Testis (tissue), 2 donors: ENCODE measurements at regions not wholly inside any gene's neighbourhood (a gene's known extent, or its start where the extent isn't known, plus 50 kb on each side); places are given as distances from the start of the nearest gene placed in this dataset.

Source experiments
- DNase-seq: peaks from one replicate; pipeline ENCODE4 v3.0.0-alpha.2; 2019
- H3K27ac ChIP-seq, 2 donors: fragments of 200-600 bp; sonication (generic); one replicate each; pipeline ENCODE4 v1.5.1; 2019
- H3K27me3 ChIP-seq: fragments of 200-600 bp; sonication (generic); one replicate; pipeline ENCODE4 v1.5.1; 2019
- H3K36me3 ChIP-seq: fragments of 200-600 bp; sonication (generic); one replicate; pipeline ENCODE4 v1.5.1; 2017; ENCODE audit warnings: low read depth; ENCODE audit errors: missing control alignments
- H3K4me1 ChIP-seq: fragments of 200-600 bp; sonication (generic); one replicate; pipeline ENCODE4 v1.5.1; 2019
- H3K4me3 ChIP-seq, 2 donors: fragments of 200-600 bp; sonication (generic); one replicate each; pipeline ENCODE4 v1.5.1; 2017 to 2019
- H3K9me3 ChIP-seq: fragments of 200-600 bp; sonication (generic); one replicate; pipeline ENCODE4 v1.5.1; 2017
- CTCF ChIP-seq, 3 experiments: fragments of 450-650 bp in 2 of 3; fragments of 200-600 bp in 1 of 3; sonication (generic) in 1 of 3; IDR thresholded peaks; one replicate each; pipeline ENCODE4 v1.5.1; 2016 to 2019; ENCODE audit warnings: antibody characterized with exemption in 3 of 3, mild to moderate bottlenecking in 2 of 3, moderate library complexity in 1 of 3
- POLR2A ChIP-seq: fragments of 450-650 bp; IDR thresholded peaks from one replicate; pipeline ENCODE4 v1.6.1; 2017; ENCODE audit warnings: antibody characterized with exemption, mild to moderate bottlenecking, moderate library complexity
- WGBS, 2 donors: methylation state at CpG; one replicate each; pipeline ENCODE4 v1.1.5; 2018; 5-methylcytosine and 5-hydroxymethylcytosine counted together
- intact Hi-C: fragments of 100-400 bp; cut with DNase I; formaldehyde crosslinking; loops from one replicate; pipeline ENCODE4 v1.15.1; 2023; ENCODE audit warnings: low total_unique reads

- H3K4me1 ChIP-seq, result no peaks in the 10 kb centered on the region
- H3K4me3 ChIP-seq, result no peak overlapping the region
- intact Hi-C loops, result no loop called here
- no peak for TF ChIP-seq POLR2A
- no peak for TF ChIP-seq CTCF (IDR thresholded peaks at IDR 0.05)
- DNase-seq, result no peak
- no peaks in the 10 kb centered on the region for H3K27me3 ChIP-seq
- WGBS, 2 donors, result 19 to 38% methylated on average over 3 of the region's 3 CpGs
- no peak overlapping the region for H3K27ac ChIP-seq
- no peaks in the 10 kb centered on the region for H3K9me3 ChIP-seq
- no peaks in the 10 kb centered on the region for H3K36me3 ChIP-seq
Measured at GRCh38 chr5:163760498-163760897, 255.1 kb downstream of the MAT2B start.

- TF ChIP-seq CTCF (IDR thresholded peaks at IDR 0.05), result no peak
- TF ChIP-seq POLR2A, result no peak
- H3K4me3 ChIP-seq, result no peak overlapping the region
- H3K27me3 ChIP-seq, result no peaks in the 10 kb centered on the region
- intact Hi-C loops, result no loop called here
- H3K9me3 ChIP-seq, result no peaks in the 10 kb centered on the region
- no peak overlapping the region for H3K27ac ChIP-seq
- no peaks in the 10 kb centered on the region for H3K4me1 ChIP-seq
- no peaks in the 10 kb centered on the region for H3K36me3 ChIP-seq
- WGBS, 2 donors, result 64 to 74% methylated on average over 8 of the region's 8 CpGs
- DNase-seq, result no peak
Measured at GRCh38 chr5:163766936-163767670, 261.7 kb downstream of the MAT2B start.

- no peaks in the 10 kb centered on the region for H3K36me3 ChIP-seq
- 40 to 52% methylated on average over 2 of the region's 2 CpGs for WGBS, 2 donors
- no peak overlapping the region for H3K27ac ChIP-seq
- H3K9me3 ChIP-seq, result no peaks in the 10 kb centered on the region
- no peak overlapping the region for H3K4me3 ChIP-seq
- DNase-seq, result no peak
- no peaks in the 10 kb centered on the region for H3K4me1 ChIP-seq
- intact Hi-C loops, result no loop called here
- TF ChIP-seq POLR2A (no peak), CTCF (IDR thresholded peaks at IDR 0.05) (no peak)
- H3K27me3 ChIP-seq, result no peaks in the 10 kb centered on the region
Measured at GRCh38 chr5:163770625-163771024, 265.2 kb downstream of the MAT2B start.

GRCh38 chr5:163772241-163772640 lies 266.8 kb downstream of the MAT2B start:
- Histone ChIP-seq H3K27ac (no peak overlapping the region), H3K4me3 (no peak overlapping the region), H3K9me3 (no peaks in the 10 kb centered on the region), H3K4me1 (no peaks in the 10 kb centered on the region), H3K36me3 (no peaks in the 10 kb centered on the region), H3K27me3 (no peaks in the 10 kb centered on the region)
- TF ChIP-seq POLR2A (no peak), CTCF (IDR thresholded peaks at IDR 0.05) (no peak)
- whole genome bisulfite sequencing, 2 donors, result 92 to 96% methylated on average over 1 of the region's 1 CpG
- DNase-seq, result no peak
- intact Hi-C loops, result no loop called here

- Histone ChIP-seq H3K36me3 (no peaks in the 10 kb centered on the region), H3K27ac (no peak overlapping the region), H3K9me3 (no peaks in the 10 kb centered on the region), H3K4me1 (no peaks in the 10 kb centered on the region), H3K27me3 (no peaks in the 10 kb centered on the region), H3K4me3 (no peak overlapping the region)
- intact Hi-C loops, result no loop called here
- DNase-seq, result no peak
- no peak for TF ChIP-seq POLR2A
- no peak for TF ChIP-seq CTCF (IDR thresholded peaks at IDR 0.05)
- 62 to 63% methylated on average over 2 of the region's 2 CpGs for WGBS, 2 donors
Measured at GRCh38 chr5:163772644-163773043, 267.2 kb downstream of the MAT2B start.
